GM06990 (cell line): ENCODE measurements at regions not wholly inside any gene's neighbourhood (a gene's known extent, or its start where the extent isn't known, plus 50 kb on each side); places are given as distances from the start of the nearest gene placed in this dataset.

Experiments
- DNase-seq: peaks from one replicate; pipeline ENCODE4 v3.0.0-alpha.2; 2011; ENCODE audit not compliant: insufficient read length; ENCODE audit errors: extremely low read depth
- H3K27me3 ChIP-seq: replicated peaks from 2 replicates; pipeline ENCODE4 v1.6.0; 2011; ENCODE audit warnings: low read length; ENCODE audit not compliant: control insufficient read depth, insufficient read depth
- H3K36me3 ChIP-seq: 2 replicates; pipeline ENCODE4 v1.5.1; 2011; ENCODE audit warnings: low read length; ENCODE audit not compliant: control insufficient read depth, insufficient read depth
- H3K4me3 ChIP-seq: replicated peaks from 2 replicates; pipeline ENCODE4 v1.5.1; 2011; ENCODE audit warnings: low read depth, mild to moderate bottlenecking, control low read depth, low read length
- TF ChIP-seq, protein P1 (sequence below): IDR thresholded peaks from 2 replicates; pipeline ENCODE4 v1.5.1; 2011; ENCODE audit warnings: low read length, control low read depth, mild to moderate bottlenecking, inconsistent platforms; ENCODE audit not compliant: insufficient read depth, poor library complexity, severe bottlenecking

- H3K4me3 ChIP-seq = no peak overlapping the region
- DNase-seq = no peak
- TF ChIP-seq, protein P1, sequence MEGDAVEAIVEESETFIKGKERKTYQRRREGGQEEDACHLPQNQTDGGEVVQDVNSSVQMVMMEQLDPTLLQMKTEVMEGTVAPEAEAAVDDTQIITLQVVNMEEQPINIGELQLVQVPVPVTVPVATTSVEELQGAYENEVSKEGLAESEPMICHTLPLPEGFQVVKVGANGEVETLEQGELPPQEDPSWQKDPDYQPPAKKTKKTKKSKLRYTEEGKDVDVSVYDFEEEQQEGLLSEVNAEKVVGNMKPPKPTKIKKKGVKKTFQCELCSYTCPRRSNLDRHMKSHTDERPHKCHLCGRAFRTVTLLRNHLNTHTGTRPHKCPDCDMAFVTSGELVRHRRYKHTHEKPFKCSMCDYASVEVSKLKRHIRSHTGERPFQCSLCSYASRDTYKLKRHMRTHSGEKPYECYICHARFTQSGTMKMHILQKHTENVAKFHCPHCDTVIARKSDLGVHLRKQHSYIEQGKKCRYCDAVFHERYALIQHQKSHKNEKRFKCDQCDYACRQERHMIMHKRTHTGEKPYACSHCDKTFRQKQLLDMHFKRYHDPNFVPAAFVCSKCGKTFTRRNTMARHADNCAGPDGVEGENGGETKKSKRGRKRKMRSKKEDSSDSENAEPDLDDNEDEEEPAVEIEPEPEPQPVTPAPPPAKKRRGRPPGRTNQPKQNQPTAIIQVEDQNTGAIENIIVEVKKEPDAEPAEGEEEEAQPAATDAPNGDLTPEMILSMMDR = no peak
Observed at GRCh38 chr5:61245936-61246335, 83.7 kb upstream of the SMIM15 start.

GRCh38 chr5:61246768-61247307 is 84.6 kb upstream of the SMIM15 start:
- Histone ChIP-seq H3K4me3 (no peak overlapping the region), H3K36me3 (no peaks in the 10 kb centered on the region), H3K27me3 (no peaks in the 10 kb centered on the region)
- no peak for DNase-seq
- TF ChIP-seq, protein P1 = no peak

More at GRCh38 chr5:61245936-61246335, 83.7 kb upstream of the SMIM15 start:
- Histone ChIP-seq H3K27me3 (no peaks in the 10 kb centered on the region), H3K36me3 (no peaks in the 10 kb centered on the region)

DNA sequence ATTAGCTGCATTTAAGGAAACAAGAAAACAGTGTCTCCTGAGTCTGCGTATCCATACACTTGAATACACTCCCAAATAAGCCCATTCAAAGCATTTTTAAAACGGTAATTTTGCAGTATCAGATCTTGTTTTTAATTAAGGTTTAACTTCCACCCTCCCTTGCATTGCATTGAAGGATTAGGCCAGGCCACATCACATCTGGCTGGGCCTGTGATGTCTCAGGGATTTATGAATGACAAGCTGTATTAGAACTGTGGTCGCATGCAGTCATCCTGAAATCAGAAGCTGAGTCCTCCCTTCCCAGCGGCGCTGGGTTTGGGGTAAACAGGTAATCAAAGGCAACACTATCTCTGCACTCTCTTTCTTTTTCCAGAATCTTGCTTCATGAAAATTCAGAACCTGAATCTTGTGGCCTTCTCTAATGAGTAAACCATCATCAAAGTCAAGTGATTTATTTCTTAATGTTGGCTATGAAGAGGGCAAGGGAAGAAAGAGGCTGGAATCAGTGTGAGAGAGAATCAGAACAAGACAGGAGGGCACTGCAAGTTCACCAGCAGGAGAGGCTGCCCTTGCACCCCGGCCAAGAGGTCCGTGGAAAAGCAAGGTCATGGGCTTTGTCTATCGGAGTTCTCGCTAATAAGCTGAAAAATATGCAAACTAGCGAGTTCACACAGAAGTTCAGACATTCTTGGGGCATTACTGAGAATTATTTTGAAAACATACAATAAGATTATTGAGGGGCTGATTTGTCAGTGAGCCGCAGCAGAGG is 80.0 kb upstream of the ZSWIM6 start:
- TF ChIP-seq, protein P1 = no peak
- no peaks in the 10 kb centered on the region for H3K36me3 ChIP-seq
- no peak overlapping the region for H3K4me3 ChIP-seq
- H3K27me3 ChIP-seq = no peaks in the 10 kb centered on the region; the same call in 1 of the 2 replicates
- DNase-seq = no peak

GRCh38 chr5:61252643-61252925 is 79.5 kb upstream of the ZSWIM6 start:
- TF ChIP-seq, protein P1 = no peak
- no peaks in the 10 kb centered on the region for H3K36me3 ChIP-seq
- no peak overlapping the region for H3K4me3 ChIP-seq
- DNase-seq = no peak
- H3K27me3 ChIP-seq = no peaks in the 10 kb centered on the region; the same call in 1 of the 2 replicates

GRCh38 chr5:61253547-61253946 is 78.5 kb upstream of the ZSWIM6 start:
- no peak overlapping the region for H3K4me3 ChIP-seq
- DNase-seq = no peak
- TF ChIP-seq, protein P1 = no peak
- H3K27me3 ChIP-seq = no peaks in the 10 kb centered on the region; the same call in 1 of the 2 replicates
- no peaks in the 10 kb centered on the region for H3K36me3 ChIP-seq
